ENCODE measurements at regions not wholly inside any gene's neighbourhood (a gene's known extent, or its start where the extent isn't known, plus 50 kb on each side); places are given as distances from the start of the nearest gene placed in this dataset.

DNA sequence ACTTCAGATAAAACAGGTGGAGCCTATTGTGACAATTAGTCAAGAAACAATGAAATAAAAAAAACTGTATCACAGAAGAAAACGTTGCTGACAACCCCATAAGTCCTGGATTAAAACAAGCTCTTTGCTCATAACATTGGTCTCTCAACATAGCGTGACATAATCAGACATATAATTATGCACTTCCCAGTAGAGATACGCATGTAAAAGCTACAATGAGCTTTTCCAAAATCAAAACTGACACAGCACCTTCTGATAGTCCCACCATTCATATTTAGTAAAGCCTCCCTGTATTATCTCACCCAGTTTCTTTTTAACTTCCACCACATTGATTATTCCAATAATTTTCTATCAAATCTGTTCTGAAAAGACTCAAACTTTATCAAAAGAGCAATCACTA is 372.1 kb upstream of the SMIM31 start:
- intact Hi-C loops (cut with DNase I): no loop called here

DNA sequence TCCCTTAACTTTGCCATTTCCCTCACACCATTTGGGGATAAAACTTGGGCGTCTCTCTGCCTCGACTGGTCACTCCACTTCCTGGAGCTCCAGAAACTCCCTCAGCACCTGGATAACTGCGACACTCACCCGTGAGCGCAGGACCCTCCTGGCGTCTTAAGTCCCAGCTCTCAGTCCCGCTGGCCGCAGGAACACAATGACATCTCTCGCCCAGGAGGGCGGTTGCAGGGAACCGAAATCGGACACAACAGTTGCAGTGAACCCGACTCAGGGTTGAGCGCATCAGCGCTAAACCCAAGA is 370.9 kb upstream of the SMIM31 start:
- Histone ChIP-seq H3K27me3 (peaks cover 0 to 48% (median 0%) of the 10 kb centered on the region in 4 donors), H3K27ac (no peak overlapping the region), H3K4me1 (peaks cover 5 to 17% (median 9%) of the 10 kb centered on the region in 3 donors), H3K4me3 (peak overlapping the region; percentile 27 to 61 (median 40)), H3K36me3 (no peaks in the 10 kb centered on the region), H3K9me3 (no peaks in the 10 kb centered on the region)
- intact Hi-C loops (cut with DNase I): no loop called here
- no peak for DNase-seq
- 0 to 7% methylated on average over 4 to 6 of the region's 15 CpGs for WGBS, 2 donors
- no peak for TF ChIP-seq POLR2A (IDR thresholded peaks at IDR 0.05)

More for the DNA sequence above, 372.1 kb upstream of the SMIM31 start:
- Histone ChIP-seq H3K4me1 (peaks cover 5 to 17% (median 9%) of the 10 kb centered on the region in 3 donors), H3K36me3 (no peaks in the 10 kb centered on the region), H3K27ac (no peak overlapping the region), H3K4me3 (no peak overlapping the region), H3K27me3 (peaks cover 0 to 48% (median 0%) of the 10 kb centered on the region in 4 donors), H3K9me3 (no peaks in the 10 kb centered on the region)
- TF ChIP-seq POLR2A (IDR thresholded peaks at IDR 0.05): no peak
- TF ChIP-seq, protein P1, sequence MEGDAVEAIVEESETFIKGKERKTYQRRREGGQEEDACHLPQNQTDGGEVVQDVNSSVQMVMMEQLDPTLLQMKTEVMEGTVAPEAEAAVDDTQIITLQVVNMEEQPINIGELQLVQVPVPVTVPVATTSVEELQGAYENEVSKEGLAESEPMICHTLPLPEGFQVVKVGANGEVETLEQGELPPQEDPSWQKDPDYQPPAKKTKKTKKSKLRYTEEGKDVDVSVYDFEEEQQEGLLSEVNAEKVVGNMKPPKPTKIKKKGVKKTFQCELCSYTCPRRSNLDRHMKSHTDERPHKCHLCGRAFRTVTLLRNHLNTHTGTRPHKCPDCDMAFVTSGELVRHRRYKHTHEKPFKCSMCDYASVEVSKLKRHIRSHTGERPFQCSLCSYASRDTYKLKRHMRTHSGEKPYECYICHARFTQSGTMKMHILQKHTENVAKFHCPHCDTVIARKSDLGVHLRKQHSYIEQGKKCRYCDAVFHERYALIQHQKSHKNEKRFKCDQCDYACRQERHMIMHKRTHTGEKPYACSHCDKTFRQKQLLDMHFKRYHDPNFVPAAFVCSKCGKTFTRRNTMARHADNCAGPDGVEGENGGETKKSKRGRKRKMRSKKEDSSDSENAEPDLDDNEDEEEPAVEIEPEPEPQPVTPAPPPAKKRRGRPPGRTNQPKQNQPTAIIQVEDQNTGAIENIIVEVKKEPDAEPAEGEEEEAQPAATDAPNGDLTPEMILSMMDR (IDR thresholded peaks at IDR 0.05): no peak
- no peak for DNase-seq
- 67 to 73% methylated on average over 3 of the region's 3 CpGs for WGBS, 2 donors

DNA sequence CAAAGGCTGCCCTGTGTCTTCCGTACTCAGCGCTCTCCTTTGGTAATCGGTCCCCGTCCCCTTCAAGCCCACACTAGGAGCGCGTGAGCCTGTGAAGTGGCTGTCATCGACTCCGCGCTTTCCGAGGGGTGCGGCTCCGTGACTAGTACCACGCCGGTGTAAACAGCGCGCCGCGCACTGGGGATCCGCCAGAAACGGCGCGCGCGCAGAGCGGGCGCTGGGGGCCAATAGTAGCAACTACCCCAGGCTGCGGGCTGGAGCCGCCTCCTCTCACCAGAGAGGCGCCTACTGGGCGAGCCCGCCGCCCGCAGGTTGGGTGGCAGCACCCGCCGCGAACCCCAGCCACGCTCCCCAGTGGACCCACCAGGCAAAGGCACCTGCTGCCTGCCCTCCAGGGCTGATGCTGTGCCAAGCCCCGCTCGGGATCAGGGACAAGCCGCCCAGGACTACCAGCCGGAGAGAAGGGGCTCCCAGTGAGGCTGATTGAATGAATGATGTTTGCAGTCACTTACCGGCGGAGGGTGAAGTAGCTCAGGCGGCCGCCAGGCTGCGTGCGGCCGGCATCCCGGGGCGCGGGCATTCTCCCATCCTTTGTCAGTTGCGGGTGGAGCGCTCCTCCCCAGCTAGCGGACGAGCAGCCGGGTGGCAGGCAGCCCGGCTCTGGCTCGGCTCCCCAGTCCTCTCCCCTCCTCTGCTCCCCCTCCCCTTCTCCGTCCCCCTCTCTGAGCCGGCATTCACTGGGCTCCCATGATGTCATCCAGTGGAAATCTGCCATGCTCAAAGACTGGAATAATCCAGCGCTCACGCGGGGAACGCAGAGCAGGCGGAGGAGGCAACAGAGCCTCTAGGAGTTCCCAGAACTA is 370.3 kb upstream of the SMIM31 start:
- Histone ChIP-seq H3K9me3 (no peaks in the 10 kb centered on the region), H3K36me3 (no peaks in the 10 kb centered on the region), H3K4me1 (peaks cover 5 to 17% (median 9%) of the 10 kb centered on the region in 3 donors), H3K27me3 (peaks cover 0 to 48% (median 0%) of the 10 kb centered on the region in 4 donors), H3K4me3 (peak overlapping the region; percentile 27 to 61 (median 40)), H3K27ac (no peak overlapping the region)
- no peak for TF ChIP-seq POLR2A (IDR thresholded peaks at IDR 0.05)
- TF ChIP-seq, protein P1 (IDR thresholded peaks at IDR 0.05): peak in 4 of 6 experiments; percentile 20 to 62 (median 34)
- 0 to 3% methylated on average over 2 to 7 of the region's 65 CpGs for WGBS, 2 donors
- DNase-seq: no peak
- intact Hi-C loops (cut with DNase I): no loop called here

DNA sequence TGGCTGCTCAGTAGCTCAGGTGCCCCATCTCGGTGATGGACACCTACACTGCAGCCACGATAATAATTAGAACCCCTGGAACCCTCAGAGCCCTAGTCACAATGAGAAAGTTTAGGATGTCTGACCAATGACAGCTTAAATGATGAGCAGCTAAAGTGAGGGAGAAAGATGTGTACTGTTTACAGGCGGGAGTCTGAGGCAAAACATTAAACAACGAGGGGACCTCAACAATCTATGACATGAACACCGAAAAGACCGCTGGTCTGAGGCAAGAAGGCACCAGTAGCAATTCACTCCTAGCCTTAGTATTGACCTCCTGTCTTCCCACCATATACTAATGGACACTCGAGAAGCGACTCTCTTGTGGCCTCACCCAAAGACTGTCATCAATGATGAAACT is 369.5 kb upstream of the SMIM31 start:
- no peaks in the 10 kb centered on the region for H3K9me3 ChIP-seq
- TF ChIP-seq, protein P1 (IDR thresholded peaks at IDR 0.05): no peak
- TF ChIP-seq POLR2A (IDR thresholded peaks at IDR 0.05): no peak
- intact Hi-C loops (cut with DNase I): no loop called here
- 75 to 77% methylated on average over 8 of the region's 8 CpGs for WGBS, 2 donors
- H3K4me1 ChIP-seq: peaks cover 5 to 17% (median 9%) of the 10 kb centered on the region in 3 donors
- no peak for DNase-seq
- peaks cover 0 to 48% (median 0%) of the 10 kb centered on the region in 4 donors for H3K27me3 ChIP-seq
- H3K36me3 ChIP-seq: no peaks in the 10 kb centered on the region
- no peak overlapping the region for H3K4me3 ChIP-seq
- no peak overlapping the region for H3K27ac ChIP-seq

DNA sequence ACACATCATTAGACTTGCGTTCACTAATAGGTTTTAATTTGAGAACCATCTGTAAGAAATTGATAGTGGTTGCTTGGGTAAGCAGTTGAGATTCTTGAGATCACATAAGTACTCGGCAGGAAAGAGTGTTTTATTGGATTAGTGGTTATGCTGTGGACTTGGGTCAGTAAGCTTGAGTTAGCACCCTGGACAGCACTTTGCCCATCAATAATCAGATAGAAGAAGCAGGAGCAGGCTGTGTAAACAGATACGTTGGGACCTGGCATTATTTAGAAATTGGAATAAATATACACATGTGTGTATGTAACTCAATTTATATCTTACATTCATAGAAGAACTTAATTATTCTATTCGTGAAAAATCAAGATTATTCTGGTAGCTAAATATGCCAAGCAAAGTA is 357.5 kb upstream of the SMIM31 start:
- no peak for TF ChIP-seq POLR2A (IDR thresholded peaks at IDR 0.05)
- TF ChIP-seq, protein P1 (IDR thresholded peaks at IDR 0.05): no peak
- WGBS, 2 donors: 55 to 56% methylated on average over 4 of the region's 4 CpGs
- no peak for DNase-seq
- H3K27me3 ChIP-seq: no peaks in the 10 kb centered on the region
- H3K27ac ChIP-seq: no peak overlapping the region
- no peaks in the 10 kb centered on the region for H3K9me3 ChIP-seq
- H3K36me3 ChIP-seq: no peaks in the 10 kb centered on the region
- no peak overlapping the region for H3K4me3 ChIP-seq
- H3K4me1 ChIP-seq: no peaks in the 10 kb centered on the region
- intact Hi-C loops (cut with DNase I): no loop called here
